Suprapubic skin (tissue), 4 donors: ENCODE measurements at regions not wholly inside any gene's neighbourhood (a gene's known extent, or its start where the extent isn't known, plus 50 kb on each side); places are given as distances from the start of the nearest gene placed in this dataset.
"Not testable (repeated sequence)": the region's sequence is repeated elsewhere in the genome, so short reads cannot be mapped to it uniquely, and the experiment has no call there.

Source experiments
- EP300 ChIP-seq: sonication (generic); formaldehyde crosslinking; IDR thresholded peaks from one replicate; pipeline ENCODE4 v1.6.1; 2017; ENCODE audit warnings: antibody characterized with exemption
- POLR2A ChIP-seq, 2 donors: fragments of 450-650 bp; IDR thresholded peaks; one replicate each; pipeline ENCODE4 v1.6.1; 2017; ENCODE audit warnings: antibody characterized with exemption in 2 of 2, mild to moderate bottlenecking in 2 of 2, moderate library complexity in 2 of 2
- POLR2AphosphoS5 ChIP-seq, 3 donors: sonication (generic); formaldehyde crosslinking; IDR thresholded peaks; one replicate each; pipeline ENCODE4 v1.6.1; 2017; ENCODE audit warnings: antibody characterized with exemption in 3 of 3
- TF ChIP-seq, protein P1 (sequence below), 2 donors: fragments of 200-600 bp in 1 of 2; fragments of 450-650 bp in 1 of 2; sonication (generic) in 1 of 2; IDR thresholded peaks; one replicate each; pipeline ENCODE4 v1.5.1; 2016 to 2019; ENCODE audit warnings: antibody characterized with exemption in 2 of 2, mild to moderate bottlenecking in 1 of 2, moderate library complexity in 1 of 2

DNA sequence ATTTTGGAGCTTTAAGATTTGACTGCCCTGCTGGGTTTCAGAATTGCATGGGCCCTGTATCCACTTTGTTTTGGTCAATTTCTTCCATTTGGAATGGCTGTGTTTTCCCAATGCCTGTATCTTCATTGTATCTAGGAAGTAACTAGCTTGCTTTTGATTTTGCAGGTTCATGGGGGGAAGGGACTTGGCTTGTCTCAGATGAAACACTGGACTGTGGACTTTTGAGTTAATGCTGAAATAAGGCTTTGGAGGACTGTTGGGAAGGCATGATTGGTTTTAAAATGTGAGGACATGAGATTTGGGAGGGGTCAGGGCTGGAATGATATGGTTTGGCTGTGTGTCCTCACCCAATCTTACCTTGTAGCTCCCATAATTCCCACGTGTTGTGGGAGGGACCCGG, 245.2 kb upstream of the FOXP2 start:
- TF ChIP-seq EP300; POLR2A (IDR thresholded peaks at IDR 0.05); POLR2AphosphoS5 (IDR thresholded peaks at IDR 0.05): not testable (repeated sequence)
- TF ChIP-seq, protein P1, sequence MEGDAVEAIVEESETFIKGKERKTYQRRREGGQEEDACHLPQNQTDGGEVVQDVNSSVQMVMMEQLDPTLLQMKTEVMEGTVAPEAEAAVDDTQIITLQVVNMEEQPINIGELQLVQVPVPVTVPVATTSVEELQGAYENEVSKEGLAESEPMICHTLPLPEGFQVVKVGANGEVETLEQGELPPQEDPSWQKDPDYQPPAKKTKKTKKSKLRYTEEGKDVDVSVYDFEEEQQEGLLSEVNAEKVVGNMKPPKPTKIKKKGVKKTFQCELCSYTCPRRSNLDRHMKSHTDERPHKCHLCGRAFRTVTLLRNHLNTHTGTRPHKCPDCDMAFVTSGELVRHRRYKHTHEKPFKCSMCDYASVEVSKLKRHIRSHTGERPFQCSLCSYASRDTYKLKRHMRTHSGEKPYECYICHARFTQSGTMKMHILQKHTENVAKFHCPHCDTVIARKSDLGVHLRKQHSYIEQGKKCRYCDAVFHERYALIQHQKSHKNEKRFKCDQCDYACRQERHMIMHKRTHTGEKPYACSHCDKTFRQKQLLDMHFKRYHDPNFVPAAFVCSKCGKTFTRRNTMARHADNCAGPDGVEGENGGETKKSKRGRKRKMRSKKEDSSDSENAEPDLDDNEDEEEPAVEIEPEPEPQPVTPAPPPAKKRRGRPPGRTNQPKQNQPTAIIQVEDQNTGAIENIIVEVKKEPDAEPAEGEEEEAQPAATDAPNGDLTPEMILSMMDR (IDR thresholded peaks at IDR 0.05) = not testable (repeated sequence)
